ENCODE measurements at regions not wholly inside any gene's neighbourhood (a gene's known extent, or its start where the extent isn't known, plus 50 kb on each side); places are given as distances from the start of the nearest gene placed in this dataset.
"Not testable (repeated sequence)": the region's sequence is repeated elsewhere in the genome, so short reads cannot be mapped to it uniquely, and the experiment has no call there.

- intact Hi-C loops (cut with DNase I): no loop called here
Observed at GRCh38 chrX:38929966-38930421, 128.7 kb downstream of the MID1IP1 start.

GRCh38 chrX:38930474-38930873 is 129.2 kb downstream of the MID1IP1 start:
- no peak for DNase-seq
- intact Hi-C loops (cut with DNase I): no loop called here

More at GRCh38 chrX:38929966-38930421, 128.7 kb downstream of the MID1IP1 start:
- no peak for DNase-seq

GRCh38 chrX:38935561-38935960 is 134.3 kb downstream of the MID1IP1 start:
- intact Hi-C loops (cut with DNase I): no loop called here
- DNase-seq: no peak

- intact Hi-C loops (cut with DNase I): no loop called here
- DNase-seq: no peak
Observed at GRCh38 chrX:38937400-38937799, 136.1 kb downstream of the MID1IP1 start.

GRCh38 chrX:38937926-38938325 is 136.7 kb downstream of the MID1IP1 start:
- intact Hi-C loops (cut with DNase I): no loop called here
- no peak for DNase-seq

GRCh38 chrX:38939067-38939466 is 137.8 kb downstream of the MID1IP1 start:
- intact Hi-C loops (cut with DNase I): no loop called here
- no peak for DNase-seq

- intact Hi-C loops (cut with DNase I): no loop called here
- DNase-seq: no peak
Observed at GRCh38 chrX:38940547-38940946, 139.3 kb downstream of the MID1IP1 start.

- DNase-seq: peak in 2 of 42 donors; percentile 6
- intact Hi-C loops (cut with DNase I): no loop called here
Observed at GRCh38 chrX:38941675-38942074, 140.4 kb downstream of the MID1IP1 start.

GRCh38 chrX:38943120-38943519 is 141.9 kb downstream of the MID1IP1 start:
- DNase-seq: no peak
- intact Hi-C loops (cut with DNase I): no loop called here

GRCh38 chrX:38948046-38948445 is 146.8 kb downstream of the MID1IP1 start:
- intact Hi-C loops (cut with DNase I): no loop called here
- no peak for DNase-seq

- no peak for DNase-seq
- intact Hi-C loops (cut with DNase I): no loop called here
Observed at GRCh38 chrX:38954520-38954919, 153.3 kb downstream of the MID1IP1 start.

GRCh38 chrX:38959736-38960135 is 158.5 kb downstream of the MID1IP1 start:
- intact Hi-C loops (cut with DNase I): no loop called here
- DNase-seq: no peak

GRCh38 chrX:38960137-38960536 is 158.9 kb downstream of the MID1IP1 start:
- intact Hi-C loops (cut with DNase I): no loop called here
- no peak for DNase-seq

- no peak for DNase-seq
- intact Hi-C loops (cut with DNase I): no loop called here
Observed at GRCh38 chrX:38961936-38962335, 160.7 kb downstream of the MID1IP1 start.

GRCh38 chrX:38963244-38963643 is 162.0 kb downstream of the MID1IP1 start:
- DNase-seq; intact Hi-C loops (cut with DNase I): not testable (repeated sequence)

- peak in 3 of 42 donors; percentile 1 to 10 (median 1) for DNase-seq
- intact Hi-C loops (cut with DNase I): no loop called here
Observed at GRCh38 chrX:38965888-38966287, 164.6 kb downstream of the MID1IP1 start.

- intact Hi-C loops (cut with DNase I): no loop called here
- DNase-seq: peak in 11 of 42 donors; percentile 2 to 67 (median 22)
Observed at GRCh38 chrX:38968344-38969216, 167.3 kb downstream of the MID1IP1 start.

GRCh38 chrX:38970074-38970473 is 168.8 kb downstream of the MID1IP1 start:
- no peak for DNase-seq
- intact Hi-C loops (cut with DNase I): no loop called here

GRCh38 chrX:38970845-38971244 is 169.6 kb downstream of the MID1IP1 start:
- intact Hi-C loops (cut with DNase I): no loop called here
- DNase-seq: no peak

GRCh38 chrX:38973322-38973721 is 172.1 kb downstream of the MID1IP1 start:
- DNase-seq: peak in 10 of 42 donors; percentile 3 to 39 (median 14)
- intact Hi-C loops (cut with DNase I): no loop called here

GRCh38 chrX:38974542-38974941 is 173.3 kb downstream of the MID1IP1 start:
- intact Hi-C loops (cut with DNase I): no loop called here
- DNase-seq: no peak

All from head of caudate nucleus (tissue), 42 donors.